HepG2 (cell line): ENCODE measurements at regions not wholly inside any gene's neighbourhood (a gene's known extent, or its start where the extent isn't known, plus 50 kb on each side); places are given as distances from the start of the nearest gene placed in this dataset.

Experiments
- ATAC-seq: fragments of 200-7000 bp; cut with Tn5 transposase; 3 replicates; pipeline ENCODE4 v1.9.1; 2020; ENCODE audit warnings: mild to moderate bottlenecking, moderate library complexity
- BruUV-seq: library from RNA; stranded (reverse); fragments of 400-500 nt; replicated peaks from 2 replicates; lab custom pipeline; 2021; lab: Mats Ljungman, UMichigan
- CTCF ChIA-PET: fragments of 300-600 bp; formaldehyde crosslinking; extraction: SDS; loops from one replicate; lab custom pipeline; 2021; ENCODE audit warnings: low total read pairs, inconsistent platforms, low intra/inter-chr PET ratio; lab: Yijun Ruan, JAX
- POLR2A ChIA-PET: fragments of 350-600 bp; sonication (Branson Sonifier 250); formaldehyde crosslinking; loops from one replicate; lab custom pipeline; 2020; ENCODE audit warnings: antibody characterized with exemption, inconsistent platforms; lab: Yijun Ruan, JAX
- DNase-seq: peaks from one replicate; pipeline ENCODE4 v3.0.0-alpha.2; 2015; ENCODE audit warnings: low spot score
- FAIRE-seq: peaks from 3 replicates; lab custom pipeline; 2011; peaks lifted over from hg19 to GRCh38; lab: Jason Lieb, UNC
- H2AFZ ChIP-seq: one replicate; pipeline ENCODE4 v1.6.1; 2011; ENCODE audit warnings: low read length, inconsistent platforms
- H3K27ac ChIP-seq: fragments of 300-600 bp; 3 replicates; pipeline ENCODE4 v1.8.0; 2011; ENCODE audit warnings: mixed run types, mild to moderate bottlenecking, mixed read lengths, low read length, inconsistent platforms; ENCODE audit not compliant: insufficient read depth; ENCODE audit errors: extremely low read length
- H3K27me3 ChIP-seq, 2 experiments: fragments of 200-600 bp in 1 of 2; 2 replicates in 1 of 2; 3 replicates in 1 of 2; pipeline versions ENCODE4 v1.6.0 to v1.8.0; 2011; ENCODE audit warnings: low read length in 2 of 2, mild to moderate bottlenecking in 2 of 2, moderate library complexity in 2 of 2, inconsistent platforms in 1 of 2; ENCODE audit not compliant: insufficient read depth in 2 of 2, control insufficient read depth in 1 of 2
- H3K36me3 ChIP-seq, 2 experiments: fragments of 200-600 bp in 1 of 2; replicated peaks in 1 of 2; 2 replicates in 1 of 2; 3 replicates in 1 of 2; pipeline versions ENCODE4 v1.5.1 to v1.8.0; 2011; ENCODE audit warnings: low read length in 2 of 2, inconsistent platforms in 1 of 2; ENCODE audit not compliant: insufficient read depth in 2 of 2, control insufficient read depth in 1 of 2
- H3K4me1 ChIP-seq: 2 replicates; pipeline ENCODE4 v1.5.1; 2012; ENCODE audit warnings: low read length, inconsistent platforms; ENCODE audit not compliant: insufficient read depth
- H3K4me2 ChIP-seq: 2 replicates; pipeline ENCODE4 v1.6.0; 2011; ENCODE audit warnings: low read depth, low read length, inconsistent platforms
- H3K4me3 ChIP-seq, 3 experiments: fragments of 200-600 bp in 1 of 3; sonication (generic), shearing (Covaris generic) in 1 of 3; replicated peaks in 1 of 3; 2 replicates each; pipeline ENCODE4 v1.5.1; 2011 to 2016; ENCODE audit warnings: low read length in 3 of 3, inconsistent platforms in 2 of 3, low read depth in 2 of 3, mild to moderate bottlenecking in 2 of 3, control low read depth in 1 of 3, mixed read lengths in 1 of 3; ENCODE audit not compliant: insufficient read depth in 1 of 3
- H3K79me2 ChIP-seq: one replicate; pipeline ENCODE4 v1.6.1; 2011; ENCODE audit warnings: low read length, inconsistent platforms; ENCODE audit not compliant: insufficient read depth
- H3K9ac ChIP-seq: 2 replicates; pipeline ENCODE4 v1.6.0; 2011; ENCODE audit warnings: mild to moderate bottlenecking, low read depth, low read length, inconsistent platforms; ENCODE audit not compliant: insufficient read depth
- H3K9me3 ChIP-seq: 2 replicates; pipeline ENCODE4 v1.5.1; 2012; ENCODE audit warnings: mild to moderate bottlenecking, low read length
- H4K20me1 ChIP-seq: 2 replicates; pipeline ENCODE4 v1.6.0; 2011; ENCODE audit warnings: inconsistent platforms, mild to moderate bottlenecking, low read length, moderate library complexity; ENCODE audit not compliant: insufficient read depth
- HDAC2 ChIP-seq: sonication (generic); formaldehyde crosslinking; IDR thresholded peaks from 2 replicates; pipeline ENCODE4 v1.4.0; 2020; ENCODE audit warnings: missing genetic modification reagents
- MZF1 ChIP-seq: sonication (generic); formaldehyde crosslinking; IDR thresholded peaks from 2 replicates; pipeline ENCODE4 v1.8.1; 2023; ENCODE audit warnings: mild to moderate bottlenecking, missing genetic modification reagents, borderline replicate concordance
- NFYB ChIP-seq: sonication (generic); formaldehyde crosslinking; IDR thresholded peaks from 2 replicates; pipeline ENCODE4 v1.4.0; 2020; ENCODE audit warnings: missing genetic modification reagents
- ZHX2 ChIP-seq, 2 experiments: sonication (generic) in 1 of 2; formaldehyde crosslinking in 1 of 2; IDR thresholded peaks; 2 replicates each; pipeline versions ENCODE4 v1.6.1 to v1.9.0; 2014 to 2022; ENCODE audit warnings: antibody characterized with exemption in 1 of 2, borderline replicate concordance in 1 of 2, inconsistent platforms in 1 of 2, low read depth in 1 of 2, missing genetic modification reagents in 1 of 2
- ZNF142 ChIP-seq: sonication (generic); formaldehyde crosslinking; IDR thresholded peaks from 2 replicates; pipeline ENCODE4 v1.4.0; 2020; ENCODE audit warnings: missing genetic modification reagents
- WGBS: methylation state at CpG from one replicate; pipeline ENCODE4 v1.1.6; 2017; ENCODE audit warnings: low lambda C conversion rate; 5-methylcytosine and 5-hydroxymethylcytosine counted together
- in situ Hi-C: cut with HindIII; loops from 2 replicates; pipeline ENCODE4 v1.10.0; 2017; ENCODE audit warnings: low pct_unique_long_range_greater_than_20kb; ENCODE audit not compliant: extremely low pct_ligation_motif_present
- intact Hi-C: fragments of 100-400 bp; cut with micrococcal nuclease; formaldehyde crosslinking; loops from one replicate; pipeline ENCODE4 v1.10.0; 2022; ENCODE audit not compliant: unreplicated experiment

- TF ChIP-seq ZNF142 (CRISPR knock-in tag) (no peak), NFYB (CRISPR knock-in tag) (no peak)
Measured at GRCh38 chr21:38956007-38956406, 150.3 kb downstream of the ETS2 start (continued).

GRCh38 chr21:38955495-38955894 is 149.8 kb downstream of the ETS2 start:
- ChIA-PET CTCF (no interaction called here), POLR2A (no interaction called here)
- FAIRE-seq (no peak), DNase-seq (no peak), ATAC-seq (no peak)
- in situ Hi-C loops: no loop called here
- 0 out of 2 replicates have a peak, but pooled peaks cover 3% of the 10 kb centered on the region for H3K9me3 ChIP-seq
- no peak overlapping the region for H3K27ac ChIP-seq
- no peaks in the 10 kb centered on the region for H3K79me2 ChIP-seq
- no peak overlapping the region for H2AFZ ChIP-seq
- H3K4me2 ChIP-seq: no peak overlapping the region
- TF ChIP-seq ZHX2 (IDR thresholded peaks at IDR 0.05; ENCODE audit: low read depth) (no peak), ZHX2 (CRISPR knock-in tag; IDR thresholded peaks at IDR 0.05; ENCODE audit: borderline replicate concordance) (no peak), HDAC2 (CRISPR knock-in tag) (no peak), MZF1 (no peak)
- intact Hi-C loops: no loop called here
- no peaks in the 10 kb centered on the region for H4K20me1 ChIP-seq
- no peaks in the 10 kb centered on the region for H3K27me3 ChIP-seq
- H3K4me1 ChIP-seq: peaks cover 76% of the 10 kb centered on the region
- no TSS peak for BruUV-seq
- WGBS: 95% methylated on average over 5 of the region's 8 CpGs
- H3K9ac ChIP-seq: no peak overlapping the region
- H3K4me3 ChIP-seq: no peak overlapping the region
- no peaks in the 10 kb centered on the region for H3K36me3 ChIP-seq
